ENCODE measurements at regions not wholly inside any gene's neighbourhood (a gene's known extent, or its start where the extent isn't known, plus 50 kb on each side); places are given as distances from the start of the nearest gene placed in this dataset.

GRCh38 chr5:67606586-67606947 lies 410.0 kb upstream of the CD180 start:
- no peak for TF ChIP-seq CTCF (IDR thresholded peaks at IDR 0.05; ENCODE audit: extremely low read depth, missing control alignments)

DNA sequence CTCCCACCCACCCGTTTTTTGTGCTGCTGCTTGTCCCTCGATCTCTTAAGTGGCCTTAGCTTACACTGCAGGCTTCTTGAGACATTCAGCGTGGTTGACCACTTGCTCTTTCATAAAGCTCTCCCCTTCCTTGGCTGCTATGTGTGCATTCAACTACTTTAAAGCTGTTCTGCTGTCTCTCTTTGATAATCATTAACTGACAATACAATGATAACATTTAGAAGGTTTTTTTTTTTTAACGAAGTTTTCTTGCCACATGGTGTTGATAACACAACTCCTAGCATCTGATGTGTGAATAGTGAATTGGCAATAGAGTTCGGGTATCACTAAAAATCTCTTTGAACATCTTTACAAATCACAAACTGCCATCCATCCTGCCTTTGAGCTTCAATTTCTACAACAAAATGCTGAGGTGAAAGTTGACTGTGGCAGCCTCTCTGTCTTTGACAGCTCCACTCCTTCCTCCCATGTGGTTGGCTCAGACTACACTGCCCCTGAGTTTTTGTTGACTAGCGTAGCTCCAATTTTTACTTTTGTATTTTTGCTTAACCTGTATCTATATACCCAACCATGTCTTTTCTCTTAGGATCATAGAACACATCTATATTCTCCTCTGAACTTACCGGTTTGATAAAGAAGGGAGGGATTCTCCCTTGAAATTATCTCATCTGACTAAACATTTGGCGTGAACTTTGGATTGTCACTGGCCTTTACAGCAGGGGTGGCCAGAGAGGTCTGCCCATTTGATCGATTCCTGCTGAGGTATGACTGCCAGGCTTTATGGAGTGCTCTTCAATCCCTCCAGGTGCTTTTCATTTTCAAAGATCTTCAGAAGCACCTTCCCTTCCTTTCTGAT lies 409.4 kb upstream of the CD180 start:
- no peak for TF ChIP-seq CTCF (IDR thresholded peaks at IDR 0.05; ENCODE audit: extremely low read depth, missing control alignments)
- no peak for DNase-seq (ENCODE audit: low spot score)

More at GRCh38 chr5:67606586-67606947, 410.0 kb upstream of the CD180 start:
- no peak for DNase-seq (ENCODE audit: low spot score)

DNA sequence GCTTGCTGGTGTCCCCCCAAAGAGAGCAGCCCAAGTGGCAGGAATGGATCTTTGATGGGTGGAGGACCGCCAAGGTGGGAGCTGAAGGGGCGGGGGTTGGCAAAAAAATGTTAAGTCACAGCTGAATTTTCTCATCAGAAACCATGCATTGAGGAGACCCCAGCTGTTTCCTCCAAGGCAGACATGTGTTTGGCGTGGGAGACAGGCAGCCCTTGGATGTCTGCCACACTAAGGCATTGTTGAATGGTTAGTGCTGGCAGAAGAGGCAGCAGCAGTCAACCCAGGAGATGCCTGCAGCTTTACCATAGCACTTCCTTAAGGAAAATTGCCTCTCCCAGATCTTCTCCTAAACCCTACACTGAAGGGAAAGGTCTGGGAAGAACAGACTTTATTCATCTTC lies 394.9 kb upstream of the CD180 start:
- no peak for DNase-seq (ENCODE audit: low spot score)
- TF ChIP-seq CTCF (IDR thresholded peaks at IDR 0.05; ENCODE audit: extremely low read depth, missing control alignments) = no peak

- DNase-seq (ENCODE audit: low spot score) = no peak
- no peak for TF ChIP-seq CTCF (IDR thresholded peaks at IDR 0.05; ENCODE audit: extremely low read depth, missing control alignments)
These were observed 391.8 kb upstream of the CD180 start for GRCh38 chr5:67588389-67588788.

DNA sequence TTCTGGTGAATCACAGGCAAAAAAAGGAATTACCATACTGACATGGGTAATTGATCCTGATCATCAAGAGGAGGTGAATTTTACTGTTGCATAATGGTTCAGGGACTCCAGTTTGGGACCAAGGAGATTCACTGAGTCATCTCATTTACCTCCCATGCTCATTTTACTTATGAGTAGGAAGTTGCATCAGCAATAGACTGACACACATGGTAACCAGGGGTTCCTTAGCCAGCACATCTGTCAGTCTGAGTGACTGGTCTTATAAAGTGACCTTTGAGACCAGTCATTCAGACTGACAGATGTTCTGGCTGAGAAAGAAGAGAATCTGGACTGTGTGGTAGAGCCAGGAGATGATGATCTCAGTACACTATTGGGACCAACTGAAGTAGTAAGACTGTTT lies 384.6 kb upstream of the CD180 start:
- no peak for DNase-seq (ENCODE audit: low spot score)

DNA sequence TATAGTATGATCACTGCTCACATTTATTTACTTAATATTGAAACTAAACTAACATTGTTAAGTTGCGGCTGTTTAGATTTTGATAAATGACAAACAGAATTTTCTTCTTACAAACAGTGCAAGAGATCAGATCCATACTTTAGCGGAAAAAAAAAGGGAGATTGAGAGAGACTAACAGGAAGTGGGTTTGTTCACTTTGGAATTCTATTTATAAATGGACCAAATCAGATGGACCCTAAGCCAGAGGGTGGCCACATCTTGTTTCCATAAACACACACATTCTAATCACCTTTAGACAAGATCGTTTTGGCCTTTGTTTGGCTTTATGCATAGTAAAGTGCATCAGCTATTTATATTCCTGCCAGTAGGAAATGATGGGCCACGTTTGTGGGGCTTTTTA lies 381.4 kb upstream of the CD180 start:
- TF ChIP-seq CTCF (IDR thresholded peaks at IDR 0.05; ENCODE audit: extremely low read depth, missing control alignments) = no peak
- DNase-seq (ENCODE audit: low spot score) = no peak

More for the DNA sequence above, 384.6 kb upstream of the CD180 start:
- no peak for TF ChIP-seq CTCF (IDR thresholded peaks at IDR 0.05; ENCODE audit: extremely low read depth, missing control alignments)

- no peak for DNase-seq (ENCODE audit: low spot score)
- no peak for TF ChIP-seq CTCF (IDR thresholded peaks at IDR 0.05; ENCODE audit: extremely low read depth, missing control alignments)
These were observed 380.8 kb upstream of the CD180 start for GRCh38 chr5:67577424-67577823.

Measured in GM20000 (cell line).